ENCODE measurements at regions not wholly inside any gene's neighbourhood (a gene's known extent, or its start where the extent isn't known, plus 50 kb on each side); places are given as distances from the start of the nearest gene placed in this dataset.

DNA sequence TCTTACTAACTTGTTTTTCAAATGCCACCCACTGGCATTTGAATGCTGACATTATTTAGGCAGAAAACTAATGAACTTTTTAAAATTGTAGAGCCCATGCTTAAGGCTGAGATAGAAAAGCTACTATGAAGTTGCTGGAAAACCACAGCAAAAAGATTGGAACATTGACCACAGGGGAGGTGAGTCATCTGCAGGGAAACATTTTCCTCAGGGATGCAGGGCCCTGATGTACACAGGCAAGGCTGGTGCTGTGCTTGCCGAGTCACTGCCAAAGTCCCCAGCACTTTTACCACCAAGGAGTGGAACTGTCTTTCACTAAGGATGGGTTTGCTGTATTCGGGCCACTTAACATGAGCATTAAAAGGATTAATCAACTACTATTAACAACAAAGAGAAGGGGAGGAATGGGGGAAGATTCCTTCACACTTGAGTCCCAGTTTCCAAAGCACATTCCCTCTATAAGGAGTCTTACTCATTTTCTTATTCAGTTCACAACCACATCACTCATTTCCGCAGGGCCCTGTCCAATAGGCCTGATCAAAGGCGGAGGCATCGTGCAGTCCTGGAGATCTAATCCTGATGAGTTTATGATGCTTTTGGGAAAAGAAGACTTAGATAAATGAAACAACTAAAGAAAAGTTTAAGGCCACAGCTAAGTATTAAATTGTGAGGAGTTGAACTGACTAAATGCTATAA is 202.9 kb upstream of the NPY2R start:
- H3K9ac ChIP-seq (ENCODE audit: insufficient read depth in 1 of 2, low read depth in 2 of 2, low read length in 2 of 2) = no peak overlapping the region
- no peaks in the 10 kb centered on the region for H3K27me3 ChIP-seq (ENCODE audit: control insufficient read depth in 2 of 2, insufficient read depth in 2 of 2, low read length in 2 of 2)
- ChIA-PET POLR2A (no interaction called here), CTCF (ENCODE audit: low intra/inter-chr PET ratio) (no interaction called here)
- FAIRE-seq (no peak), DNase-seq (ENCODE audit: extremely low read depth in 1 of 4, low spot score in 3 of 4) (no peak), ATAC-seq (no peak)
- no peaks in the 10 kb centered on the region; the same call in 1 of the 2 replicates for H3K9me3 ChIP-seq (replicated peaks; ENCODE audit: control insufficient read depth, insufficient read depth, low read depth, low read length)
- no peaks in the 10 kb centered on the region for H3K79me2 ChIP-seq (ENCODE audit: control insufficient read depth, insufficient read depth, low read length)
- H3K4me3 ChIP-seq = no peak overlapping the region
- no peak overlapping the region for H3K27ac ChIP-seq (ENCODE audit: extremely low read depth, low read depth, low read length)
- H3K4me2 ChIP-seq (ENCODE audit: insufficient read depth, low read length) = no peak overlapping the region
- intact Hi-C loops (cut with micrococcal nuclease) (no loop called here), in situ Hi-C loops (cut with MboI) (no loop called here)
- 5% methylated on average over 5 of the region's 5 CpGs for WGBS (ENCODE audit: insufficient coverage, low coverage, missing lambda C conversion rate)
- H4K20me1 ChIP-seq (replicated peaks; ENCODE audit: control insufficient read depth, insufficient read depth, low read length) = no peaks in the 10 kb centered on the region
- TF ChIP-seq CBX2 (IDR thresholded peaks at IDR 0.05; ENCODE audit: insufficient read depth, low read length, poor library complexity, severe bottlenecking) = no peak
- no peak for TF ChIP-seq ETV5 (CRISPR knock-in tag; IDR thresholded peaks at IDR 0.05; ENCODE audit: low read depth)
- no peak for TF ChIP-seq ADNP (tag; IDR thresholded peaks at IDR 0.05)
- no peak for TF ChIP-seq FOXP1 (CRISPR knock-in tag; IDR thresholded peaks at IDR 0.05)
- TF ChIP-seq, protein P1, sequence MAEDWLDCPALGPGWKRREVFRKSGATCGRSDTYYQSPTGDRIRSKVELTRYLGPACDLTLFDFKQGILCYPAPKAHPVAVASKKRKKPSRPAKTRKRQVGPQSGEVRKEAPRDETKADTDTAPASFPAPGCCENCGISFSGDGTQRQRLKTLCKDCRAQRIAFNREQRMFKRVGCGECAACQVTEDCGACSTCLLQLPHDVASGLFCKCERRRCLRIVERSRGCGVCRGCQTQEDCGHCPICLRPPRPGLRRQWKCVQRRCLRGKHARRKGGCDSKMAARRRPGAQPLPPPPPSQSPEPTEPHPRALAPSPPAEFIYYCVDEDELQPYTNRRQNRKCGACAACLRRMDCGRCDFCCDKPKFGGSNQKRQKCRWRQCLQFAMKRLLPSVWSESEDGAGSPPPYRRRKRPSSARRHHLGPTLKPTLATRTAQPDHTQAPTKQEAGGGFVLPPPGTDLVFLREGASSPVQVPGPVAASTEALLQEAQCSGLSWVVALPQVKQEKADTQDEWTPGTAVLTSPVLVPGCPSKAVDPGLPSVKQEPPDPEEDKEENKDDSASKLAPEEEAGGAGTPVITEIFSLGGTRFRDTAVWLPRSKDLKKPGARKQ (CRISPR knock-in tag; IDR thresholded peaks at IDR 0.05) = no peak
- no peak for TF ChIP-seq NR1H2 (CRISPR knock-in tag; IDR thresholded peaks at IDR 0.05)
- TF ChIP-seq, protein P2, sequence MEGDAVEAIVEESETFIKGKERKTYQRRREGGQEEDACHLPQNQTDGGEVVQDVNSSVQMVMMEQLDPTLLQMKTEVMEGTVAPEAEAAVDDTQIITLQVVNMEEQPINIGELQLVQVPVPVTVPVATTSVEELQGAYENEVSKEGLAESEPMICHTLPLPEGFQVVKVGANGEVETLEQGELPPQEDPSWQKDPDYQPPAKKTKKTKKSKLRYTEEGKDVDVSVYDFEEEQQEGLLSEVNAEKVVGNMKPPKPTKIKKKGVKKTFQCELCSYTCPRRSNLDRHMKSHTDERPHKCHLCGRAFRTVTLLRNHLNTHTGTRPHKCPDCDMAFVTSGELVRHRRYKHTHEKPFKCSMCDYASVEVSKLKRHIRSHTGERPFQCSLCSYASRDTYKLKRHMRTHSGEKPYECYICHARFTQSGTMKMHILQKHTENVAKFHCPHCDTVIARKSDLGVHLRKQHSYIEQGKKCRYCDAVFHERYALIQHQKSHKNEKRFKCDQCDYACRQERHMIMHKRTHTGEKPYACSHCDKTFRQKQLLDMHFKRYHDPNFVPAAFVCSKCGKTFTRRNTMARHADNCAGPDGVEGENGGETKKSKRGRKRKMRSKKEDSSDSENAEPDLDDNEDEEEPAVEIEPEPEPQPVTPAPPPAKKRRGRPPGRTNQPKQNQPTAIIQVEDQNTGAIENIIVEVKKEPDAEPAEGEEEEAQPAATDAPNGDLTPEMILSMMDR (IDR thresholded peaks at IDR 0.05 in 2 of 3, conservative IDR thresholded peaks at IDR 0.05 in 1 of 3; ENCODE audit: insufficient read depth in 2 of 3, low read depth in 1 of 3, low read length in 3 of 3) = no peak
- TF ChIP-seq FIP1L1 (IDR thresholded peaks at IDR 0.05; ENCODE audit: low read depth, low read length, poor library complexity, severe bottlenecking) = no peak
- no peak for TF ChIP-seq ZNF134 (CRISPR knock-in tag; conservative IDR thresholded peaks at IDR 0.05)
- TF ChIP-seq PRMT5 (CRISPR knock-in tag; IDR thresholded peaks at IDR 0.05) = no peak
- no peak for TF ChIP-seq SIX5 (IDR thresholded peaks at IDR 0.05; ENCODE audit: borderline replicate concordance in 1 of 2, insufficient read depth in 1 of 2, low read depth in 1 of 2, low read length in 2 of 2)
- TF ChIP-seq NFE2L1 (tag; IDR thresholded peaks at IDR 0.05; ENCODE audit: borderline replicate concordance, low read depth) = no peak
- no peak for TF ChIP-seq HDAC6 (IDR thresholded peaks at IDR 0.05; ENCODE audit: low read depth, low read length)
- TF ChIP-seq CBX8 (IDR thresholded peaks at IDR 0.05; ENCODE audit: borderline replicate concordance, extremely low read depth, low read depth, low read length, poor library complexity, severe bottlenecking) = no peak
- no peak overlapping the region for H2AFZ ChIP-seq (ENCODE audit: low read depth, low read length)
- no peaks in the 10 kb centered on the region for H3K36me3 ChIP-seq (ENCODE audit: control insufficient read depth, insufficient read depth, low read length)
- H3K9me1 ChIP-seq (ENCODE audit: control insufficient read depth, insufficient read depth, low read length) = no peaks in the 10 kb centered on the region
- no TSS peak for BruUV-seq (replicated peaks)
- H3K4me1 ChIP-seq (replicated peaks in 1 of 2; ENCODE audit: control insufficient read depth in 2 of 2, insufficient read depth in 2 of 2, low read length in 2 of 2) = no peaks in the 10 kb centered on the region; a peak in 1 of 5 replicates

Measured in K562 (cell line).